ENCODE measurements at regions not wholly inside any gene's neighbourhood (a gene's known extent, or its start where the extent isn't known, plus 50 kb on each side); places are given as distances from the start of the nearest gene placed in this dataset.
A peak's percentile ranks its signal among the peaks of the same experiment; 100 is the strongest.

DNA sequence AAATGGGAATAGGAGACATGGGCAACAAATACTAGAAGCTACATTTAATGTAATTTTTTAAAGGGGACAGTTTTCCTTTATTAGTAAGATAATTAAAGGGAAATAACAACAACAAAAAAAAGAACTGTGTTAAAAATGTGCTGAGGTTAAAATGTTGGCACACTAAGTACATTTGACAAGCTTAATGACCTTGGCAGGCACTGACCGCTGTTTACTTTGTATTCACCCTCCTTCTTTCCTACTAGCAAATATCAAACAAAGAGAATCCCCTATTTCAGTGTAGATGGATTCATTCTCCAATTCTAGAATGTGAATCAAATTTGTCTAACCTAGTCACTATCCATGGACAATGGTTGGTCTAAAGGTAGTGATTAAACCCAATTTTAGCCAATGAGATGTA, 77.5 kb upstream of the TOMM7 start:
- ChIA-PET POLR2A (no interaction called here), CTCF (no interaction called here)
- Mint-ChIP-seq H3K4me3 (no peak overlapping the region), H3K36me3 (no peaks in the 10 kb centered on the region; the same call in 1 of the 2 replicates), H3K27ac (no peak overlapping the region), H3K9me3 (peaks cover 6% of the 10 kb centered on the region; the same call in 1 of the 2 replicates), H3K27me3 (ENCODE audit: low read depth) (no peaks in the 10 kb centered on the region), H3K4me1 (peaks cover 14% of the 10 kb centered on the region)
- DNase-seq (ENCODE audit: low spot score) = no peak
- TF ChIP-seq, protein P1, sequence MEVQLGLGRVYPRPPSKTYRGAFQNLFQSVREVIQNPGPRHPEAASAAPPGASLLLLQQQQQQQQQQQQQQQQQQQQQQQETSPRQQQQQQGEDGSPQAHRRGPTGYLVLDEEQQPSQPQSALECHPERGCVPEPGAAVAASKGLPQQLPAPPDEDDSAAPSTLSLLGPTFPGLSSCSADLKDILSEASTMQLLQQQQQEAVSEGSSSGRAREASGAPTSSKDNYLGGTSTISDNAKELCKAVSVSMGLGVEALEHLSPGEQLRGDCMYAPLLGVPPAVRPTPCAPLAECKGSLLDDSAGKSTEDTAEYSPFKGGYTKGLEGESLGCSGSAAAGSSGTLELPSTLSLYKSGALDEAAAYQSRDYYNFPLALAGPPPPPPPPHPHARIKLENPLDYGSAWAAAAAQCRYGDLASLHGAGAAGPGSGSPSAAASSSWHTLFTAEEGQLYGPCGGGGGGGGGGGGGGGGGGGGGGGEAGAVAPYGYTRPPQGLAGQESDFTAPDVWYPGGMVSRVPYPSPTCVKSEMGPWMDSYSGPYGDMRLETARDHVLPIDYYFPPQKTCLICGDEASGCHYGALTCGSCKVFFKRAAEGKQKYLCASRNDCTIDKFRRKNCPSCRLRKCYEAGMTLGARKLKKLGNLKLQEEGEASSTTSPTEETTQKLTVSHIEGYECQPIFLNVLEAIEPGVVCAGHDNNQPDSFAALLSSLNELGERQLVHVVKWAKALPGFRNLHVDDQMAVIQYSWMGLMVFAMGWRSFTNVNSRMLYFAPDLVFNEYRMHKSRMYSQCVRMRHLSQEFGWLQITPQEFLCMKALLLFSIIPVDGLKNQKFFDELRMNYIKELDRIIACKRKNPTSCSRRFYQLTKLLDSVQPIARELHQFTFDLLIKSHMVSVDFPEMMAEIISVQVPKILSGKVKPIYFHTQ (CRISPR knock-in tag; IDR thresholded peaks at IDR 0.05) = no peak
- TF ChIP-seq, protein P2, sequence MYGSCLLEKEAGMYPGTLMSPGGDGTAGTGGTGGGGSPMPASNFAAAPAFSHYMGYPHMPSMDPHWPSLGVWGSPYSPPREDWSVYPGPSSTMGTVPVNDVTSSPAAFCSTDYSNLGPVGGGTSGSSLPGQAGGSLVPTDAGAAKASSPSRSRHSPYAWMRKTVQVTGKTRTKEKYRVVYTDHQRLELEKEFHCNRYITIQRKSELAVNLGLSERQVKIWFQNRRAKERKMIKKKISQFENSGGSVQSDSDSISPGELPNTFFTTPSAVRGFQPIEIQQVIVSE (CRISPR knock-in tag; IDR thresholded peaks at IDR 0.05; ENCODE audit: borderline replicate concordance) = no peak
- TF ChIP-seq NFYB (CRISPR knock-in tag; conservative IDR thresholded peaks at IDR 0.05; ENCODE audit: low read depth) (no peak), ELF4 (CRISPR knock-in tag; IDR thresholded peaks at IDR 0.05; ENCODE audit: low read depth) (no peak), FOXJ3 (CRISPR knock-in tag; IDR thresholded peaks at IDR 0.05; ENCODE audit: borderline replicate concordance) (no peak)
- TF ChIP-seq, protein P3, sequence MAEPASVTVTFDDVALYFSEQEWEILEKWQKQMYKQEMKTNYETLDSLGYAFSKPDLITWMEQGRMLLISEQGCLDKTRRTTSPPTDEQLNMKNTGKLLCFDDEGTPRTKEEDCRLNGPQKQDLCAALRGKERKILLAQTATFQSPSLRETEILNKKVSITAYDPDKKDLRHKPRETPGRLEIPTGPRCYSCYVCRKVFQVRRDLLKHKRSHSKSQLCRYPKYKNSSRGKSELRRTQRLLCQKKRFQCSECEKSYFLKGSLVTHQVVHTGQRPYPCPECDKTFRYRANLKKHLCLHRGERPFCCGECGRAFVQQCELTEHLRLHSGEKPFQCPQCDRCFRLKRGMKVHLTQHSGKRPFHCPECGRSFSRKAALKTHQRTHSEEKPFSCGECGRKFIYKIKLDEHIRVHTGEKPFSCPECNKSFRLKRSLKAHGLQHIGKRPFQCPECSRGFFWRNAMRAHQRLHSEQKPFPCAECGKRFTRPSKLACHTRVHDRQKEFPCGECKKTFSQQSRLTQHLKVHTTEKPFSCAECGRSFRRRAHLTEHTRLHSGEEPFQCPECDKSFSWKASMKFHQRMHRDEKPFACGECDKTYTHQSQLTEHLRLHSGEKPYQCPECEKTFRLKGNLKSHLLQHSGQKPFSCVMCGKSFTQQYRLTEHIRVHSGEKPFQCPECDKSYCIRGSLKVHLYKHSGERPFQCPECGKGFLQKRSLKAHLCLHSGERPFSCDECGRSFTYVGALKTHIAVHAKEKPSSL (CRISPR knock-in tag; conservative IDR thresholded peaks at IDR 0.05) = no peak
- TF ChIP-seq, protein P4, sequence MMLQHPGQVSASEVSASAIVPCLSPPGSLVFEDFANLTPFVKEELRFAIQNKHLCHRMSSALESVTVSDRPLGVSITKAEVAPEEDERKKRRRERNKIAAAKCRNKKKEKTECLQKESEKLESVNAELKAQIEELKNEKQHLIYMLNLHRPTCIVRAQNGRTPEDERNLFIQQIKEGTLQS (CRISPR knock-in tag; conservative IDR thresholded peaks at IDR 0.05) = no peak
- ATAC-seq = no peak

DNA sequence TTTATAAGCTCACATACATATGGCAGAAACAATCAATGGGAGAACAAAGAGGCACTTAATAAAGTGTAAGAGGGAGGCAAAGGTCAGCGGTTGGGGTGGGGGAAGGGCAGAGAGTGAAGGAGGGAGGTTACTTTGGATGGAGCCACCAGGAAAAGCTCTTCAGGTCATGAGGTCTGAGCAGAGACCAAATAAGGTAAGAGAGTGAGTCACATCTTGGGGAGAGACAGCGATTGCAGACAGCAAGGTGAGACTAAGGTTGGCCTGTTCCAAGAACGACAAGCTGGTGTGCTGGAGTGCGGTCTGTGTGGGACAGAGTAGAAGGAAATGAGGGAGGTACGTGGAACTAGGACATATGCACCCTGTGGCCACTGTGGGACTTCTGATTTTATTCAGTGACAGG, 74.3 kb upstream of the TOMM7 start:
- Mint-ChIP-seq H3K27me3 (ENCODE audit: low read depth) (no peaks in the 10 kb centered on the region), H3K27ac (peak overlapping the region; percentile 35; the same call in 1 of the 2 replicates), H3K36me3 (no peaks in the 10 kb centered on the region), H3K4me1 (peaks cover 19% of the 10 kb centered on the region), H3K4me3 (no peak overlapping the region), H3K9me3 (no peaks in the 10 kb centered on the region; the same call in 1 of the 2 replicates)
- peak; percentile 97 for ATAC-seq
- ChIA-PET CTCF (interaction anchor here (1.1 to 1.3 kb wide), 2 partner anchors 115 to 176 kb away, joined by 3 to 4 read pairs; no protein-coding TSS in a partner anchor), POLR2A (no interaction called here)
- DNase-seq (ENCODE audit: low spot score) = peak; percentile 20
- TF ChIP-seq ZNF138 (CRISPR knock-in tag; conservative IDR thresholded peaks at IDR 0.05) (no peak), GABPB1 (CRISPR knock-in tag; IDR thresholded peaks at IDR 0.05) (no peak), CREM (CRISPR knock-in tag; IDR thresholded peaks at IDR 0.05) (no peak), MYBL2 (CRISPR knock-in tag; IDR thresholded peaks at IDR 0.05) (no peak), ZNF121 (CRISPR knock-in tag; IDR thresholded peaks at IDR 0.05) (peak; percentile 65; the same call in 1 of the 2 replicates), NR1H2 (CRISPR knock-in tag; IDR thresholded peaks at IDR 0.05) (no peak)
- TF ChIP-seq, protein P5, sequence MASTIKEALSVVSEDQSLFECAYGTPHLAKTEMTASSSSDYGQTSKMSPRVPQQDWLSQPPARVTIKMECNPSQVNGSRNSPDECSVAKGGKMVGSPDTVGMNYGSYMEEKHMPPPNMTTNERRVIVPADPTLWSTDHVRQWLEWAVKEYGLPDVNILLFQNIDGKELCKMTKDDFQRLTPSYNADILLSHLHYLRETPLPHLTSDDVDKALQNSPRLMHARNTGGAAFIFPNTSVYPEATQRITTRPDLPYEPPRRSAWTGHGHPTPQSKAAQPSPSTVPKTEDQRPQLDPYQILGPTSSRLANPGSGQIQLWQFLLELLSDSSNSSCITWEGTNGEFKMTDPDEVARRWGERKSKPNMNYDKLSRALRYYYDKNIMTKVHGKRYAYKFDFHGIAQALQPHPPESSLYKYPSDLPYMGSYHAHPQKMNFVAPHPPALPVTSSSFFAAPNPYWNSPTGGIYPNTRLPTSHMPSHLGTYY (CRISPR knock-in tag; IDR thresholded peaks at IDR 0.05) = no peak
- TF ChIP-seq, protein P6, sequence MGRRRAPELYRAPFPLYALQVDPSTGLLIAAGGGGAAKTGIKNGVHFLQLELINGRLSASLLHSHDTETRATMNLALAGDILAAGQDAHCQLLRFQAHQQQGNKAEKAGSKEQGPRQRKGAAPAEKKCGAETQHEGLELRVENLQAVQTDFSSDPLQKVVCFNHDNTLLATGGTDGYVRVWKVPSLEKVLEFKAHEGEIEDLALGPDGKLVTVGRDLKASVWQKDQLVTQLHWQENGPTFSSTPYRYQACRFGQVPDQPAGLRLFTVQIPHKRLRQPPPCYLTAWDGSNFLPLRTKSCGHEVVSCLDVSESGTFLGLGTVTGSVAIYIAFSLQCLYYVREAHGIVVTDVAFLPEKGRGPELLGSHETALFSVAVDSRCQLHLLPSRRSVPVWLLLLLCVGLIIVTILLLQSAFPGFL (CRISPR knock-in tag; IDR thresholded peaks at IDR 0.05; ENCODE audit: borderline replicate concordance) = no peak
- TF ChIP-seq, protein P7, sequence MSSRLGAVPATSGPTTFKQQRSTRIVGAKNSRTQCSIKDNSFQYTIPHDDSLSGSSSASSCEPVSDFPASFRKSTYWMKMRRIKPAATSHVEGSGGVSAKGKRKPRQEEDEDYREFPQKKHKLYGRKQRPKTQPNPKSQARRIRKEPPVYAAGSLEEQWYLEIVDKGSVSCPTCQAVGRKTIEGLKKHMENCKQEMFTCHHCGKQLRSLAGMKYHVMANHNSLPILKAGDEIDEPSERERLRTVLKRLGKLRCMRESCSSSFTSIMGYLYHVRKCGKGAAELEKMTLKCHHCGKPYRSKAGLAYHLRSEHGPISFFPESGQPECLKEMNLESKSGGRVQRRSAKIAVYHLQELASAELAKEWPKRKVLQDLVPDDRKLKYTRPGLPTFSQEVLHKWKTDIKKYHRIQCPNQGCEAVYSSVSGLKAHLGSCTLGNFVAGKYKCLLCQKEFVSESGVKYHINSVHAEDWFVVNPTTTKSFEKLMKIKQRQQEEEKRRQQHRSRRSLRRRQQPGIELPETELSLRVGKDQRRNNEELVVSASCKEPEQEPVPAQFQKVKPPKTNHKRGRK (CRISPR knock-in tag; IDR thresholded peaks at IDR 0.05; ENCODE audit: borderline replicate concordance) = no peak
- TF ChIP-seq, protein P8, sequence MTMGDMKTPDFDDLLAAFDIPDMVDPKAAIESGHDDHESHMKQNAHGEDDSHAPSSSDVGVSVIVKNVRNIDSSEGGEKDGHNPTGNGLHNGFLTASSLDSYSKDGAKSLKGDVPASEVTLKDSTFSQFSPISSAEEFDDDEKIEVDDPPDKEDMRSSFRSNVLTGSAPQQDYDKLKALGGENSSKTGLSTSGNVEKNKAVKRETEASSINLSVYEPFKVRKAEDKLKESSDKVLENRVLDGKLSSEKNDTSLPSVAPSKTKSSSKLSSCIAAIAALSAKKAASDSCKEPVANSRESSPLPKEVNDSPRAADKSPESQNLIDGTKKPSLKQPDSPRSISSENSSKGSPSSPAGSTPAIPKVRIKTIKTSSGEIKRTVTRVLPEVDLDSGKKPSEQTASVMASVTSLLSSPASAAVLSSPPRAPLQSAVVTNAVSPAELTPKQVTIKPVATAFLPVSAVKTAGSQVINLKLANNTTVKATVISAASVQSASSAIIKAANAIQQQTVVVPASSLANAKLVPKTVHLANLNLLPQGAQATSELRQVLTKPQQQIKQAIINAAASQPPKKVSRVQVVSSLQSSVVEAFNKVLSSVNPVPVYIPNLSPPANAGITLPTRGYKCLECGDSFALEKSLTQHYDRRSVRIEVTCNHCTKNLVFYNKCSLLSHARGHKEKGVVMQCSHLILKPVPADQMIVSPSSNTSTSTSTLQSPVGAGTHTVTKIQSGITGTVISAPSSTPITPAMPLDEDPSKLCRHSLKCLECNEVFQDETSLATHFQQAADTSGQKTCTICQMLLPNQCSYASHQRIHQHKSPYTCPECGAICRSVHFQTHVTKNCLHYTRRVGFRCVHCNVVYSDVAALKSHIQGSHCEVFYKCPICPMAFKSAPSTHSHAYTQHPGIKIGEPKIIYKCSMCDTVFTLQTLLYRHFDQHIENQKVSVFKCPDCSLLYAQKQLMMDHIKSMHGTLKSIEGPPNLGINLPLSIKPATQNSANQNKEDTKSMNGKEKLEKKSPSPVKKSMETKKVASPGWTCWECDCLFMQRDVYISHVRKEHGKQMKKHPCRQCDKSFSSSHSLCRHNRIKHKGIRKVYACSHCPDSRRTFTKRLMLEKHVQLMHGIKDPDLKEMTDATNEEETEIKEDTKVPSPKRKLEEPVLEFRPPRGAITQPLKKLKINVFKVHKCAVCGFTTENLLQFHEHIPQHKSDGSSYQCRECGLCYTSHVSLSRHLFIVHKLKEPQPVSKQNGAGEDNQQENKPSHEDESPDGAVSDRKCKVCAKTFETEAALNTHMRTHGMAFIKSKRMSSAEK (CRISPR knock-in tag; IDR thresholded peaks at IDR 0.05; ENCODE audit: borderline replicate concordance) = no peak
- TF ChIP-seq, protein P9, sequence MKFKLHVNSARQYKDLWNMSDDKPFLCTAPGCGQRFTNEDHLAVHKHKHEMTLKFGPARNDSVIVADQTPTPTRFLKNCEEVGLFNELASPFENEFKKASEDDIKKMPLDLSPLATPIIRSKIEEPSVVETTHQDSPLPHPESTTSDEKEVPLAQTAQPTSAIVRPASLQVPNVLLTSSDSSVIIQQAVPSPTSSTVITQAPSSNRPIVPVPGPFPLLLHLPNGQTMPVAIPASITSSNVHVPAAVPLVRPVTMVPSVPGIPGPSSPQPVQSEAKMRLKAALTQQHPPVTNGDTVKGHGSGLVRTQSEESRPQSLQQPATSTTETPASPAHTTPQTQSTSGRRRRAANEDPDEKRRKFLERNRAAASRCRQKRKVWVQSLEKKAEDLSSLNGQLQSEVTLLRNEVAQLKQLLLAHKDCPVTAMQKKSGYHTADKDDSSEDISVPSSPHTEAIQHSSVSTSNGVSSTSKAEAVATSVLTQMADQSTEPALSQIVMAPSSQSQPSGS (CRISPR knock-in tag; IDR thresholded peaks at IDR 0.05; ENCODE audit: borderline replicate concordance, low read depth) = no peak
